ENCODE measurements at regions not wholly inside any gene's neighbourhood (a gene's known extent, or its start where the extent isn't known, plus 50 kb on each side); places are given as distances from the start of the nearest gene placed in this dataset.

- DNase-seq, result no peak
Measured at GRCh38 chrX:20420058-20420457, 153.3 kb upstream of the RPS6KA3 start.

GRCh38 chrX:20418379-20419150 lies 151.9 kb upstream of the RPS6KA3 start:
- no peak for DNase-seq

GRCh38 chrX:20414762-20415445 lies 148.2 kb upstream of the RPS6KA3 start:
- DNase-seq, result no peak

- DNase-seq, result no peak
Measured at GRCh38 chrX:20414066-20414465, 147.4 kb upstream of the RPS6KA3 start.

- no peak for DNase-seq
Measured at GRCh38 chrX:20412871-20413486, 146.3 kb upstream of the RPS6KA3 start.

- no peak for DNase-seq
Measured at GRCh38 chrX:20410540-20410939, 143.8 kb upstream of the RPS6KA3 start.

GRCh38 chrX:20409991-20410390 lies 143.3 kb upstream of the RPS6KA3 start:
- DNase-seq, result no peak

GRCh38 chrX:20402956-20403355 lies 136.2 kb upstream of the RPS6KA3 start:
- no peak for DNase-seq

- DNase-seq, result no peak
Measured at GRCh38 chrX:20399728-20400414, 133.2 kb upstream of the RPS6KA3 start.

- no peak for DNase-seq
Measured at GRCh38 chrX:20397587-20397986, 130.9 kb upstream of the RPS6KA3 start.

- no peak for DNase-seq
Measured at GRCh38 chrX:20394451-20394850, 127.7 kb upstream of the RPS6KA3 start.

GRCh38 chrX:20393944-20394343 lies 127.2 kb upstream of the RPS6KA3 start:
- no peak for DNase-seq

- no peak for DNase-seq
Measured at GRCh38 chrX:20388594-20388993, 121.9 kb upstream of the RPS6KA3 start.

- no peak for DNase-seq
Measured at GRCh38 chrX:20383477-20383876, 116.8 kb upstream of the RPS6KA3 start.

- no peak for DNase-seq
Measured at GRCh38 chrX:20382518-20383297, 116.0 kb upstream of the RPS6KA3 start.

- DNase-seq, result no peak
Measured at GRCh38 chrX:20382082-20382481, 115.4 kb upstream of the RPS6KA3 start.

- DNase-seq, result no peak
Measured at GRCh38 chrX:20378233-20378920, 111.7 kb upstream of the RPS6KA3 start.

- DNase-seq, result peak; percentile 37
Measured at GRCh38 chrX:20374900-20375438, 108.3 kb upstream of the RPS6KA3 start.

GRCh38 chrX:20374450-20374849 lies 107.7 kb upstream of the RPS6KA3 start:
- DNase-seq, result no peak

GRCh38 chrX:20373063-20373462 lies 106.4 kb upstream of the RPS6KA3 start:
- DNase-seq, result no peak

- DNase-seq, result no peak
Measured at GRCh38 chrX:20372533-20372932, 105.8 kb upstream of the RPS6KA3 start.

GRCh38 chrX:20369468-20369867 lies 102.8 kb upstream of the RPS6KA3 start:
- DNase-seq, result no peak
